HepG2 (cell line): ENCODE measurements at regions not wholly inside any gene's neighbourhood (a gene's known extent, or its start where the extent isn't known, plus 50 kb on each side); places are given as distances from the start of the nearest gene placed in this dataset.

Source experiments
- ATAC-seq: fragments of 200-7000 bp; cut with Tn5 transposase; 3 replicates; pipeline ENCODE4 v1.9.1; 2020; ENCODE audit warnings: mild to moderate bottlenecking, moderate library complexity
- BruUV-seq: library from RNA; stranded (reverse); fragments of 400-500 nt; replicated peaks from 2 replicates; lab custom pipeline; 2021; lab: Mats Ljungman, UMichigan
- CTCF ChIA-PET: fragments of 300-600 bp; formaldehyde crosslinking; extraction: SDS; loops from one replicate; lab custom pipeline; 2021; ENCODE audit warnings: low total read pairs, inconsistent platforms, low intra/inter-chr PET ratio; lab: Yijun Ruan, JAX
- POLR2A ChIA-PET: fragments of 350-600 bp; sonication (Branson Sonifier 250); formaldehyde crosslinking; loops from one replicate; lab custom pipeline; 2020; ENCODE audit warnings: antibody characterized with exemption, inconsistent platforms; lab: Yijun Ruan, JAX
- DNase-seq: peaks from one replicate; pipeline ENCODE4 v3.0.0-alpha.2; 2015; ENCODE audit warnings: low spot score
- FAIRE-seq: peaks from 3 replicates; lab custom pipeline; 2011; peaks lifted over from hg19 to GRCh38; lab: Jason Lieb, UNC
- H2AFZ ChIP-seq: one replicate; pipeline ENCODE4 v1.6.1; 2011; ENCODE audit warnings: low read length, inconsistent platforms
- H3K27ac ChIP-seq: fragments of 300-600 bp; 3 replicates; pipeline ENCODE4 v1.8.0; 2011; ENCODE audit warnings: mixed run types, mild to moderate bottlenecking, mixed read lengths, low read length, inconsistent platforms; ENCODE audit not compliant: insufficient read depth; ENCODE audit errors: extremely low read length
- H3K27me3 ChIP-seq, 2 experiments: fragments of 200-600 bp in 1 of 2; 2 replicates in 1 of 2; 3 replicates in 1 of 2; pipeline versions ENCODE4 v1.6.0 to v1.8.0; 2011; ENCODE audit warnings: low read length in 2 of 2, mild to moderate bottlenecking in 2 of 2, moderate library complexity in 2 of 2, inconsistent platforms in 1 of 2; ENCODE audit not compliant: insufficient read depth in 2 of 2, control insufficient read depth in 1 of 2
- H3K36me3 ChIP-seq, 2 experiments: fragments of 200-600 bp in 1 of 2; replicated peaks in 1 of 2; 2 replicates in 1 of 2; 3 replicates in 1 of 2; pipeline versions ENCODE4 v1.5.1 to v1.8.0; 2011; ENCODE audit warnings: low read length in 2 of 2, inconsistent platforms in 1 of 2; ENCODE audit not compliant: insufficient read depth in 2 of 2, control insufficient read depth in 1 of 2
- H3K4me1 ChIP-seq: 2 replicates; pipeline ENCODE4 v1.5.1; 2012; ENCODE audit warnings: low read length, inconsistent platforms; ENCODE audit not compliant: insufficient read depth
- H3K4me2 ChIP-seq: 2 replicates; pipeline ENCODE4 v1.6.0; 2011; ENCODE audit warnings: low read depth, low read length, inconsistent platforms
- H3K4me3 ChIP-seq, 3 experiments: fragments of 200-600 bp in 1 of 3; sonication (generic), shearing (Covaris generic) in 1 of 3; replicated peaks in 1 of 3; 2 replicates each; pipeline ENCODE4 v1.5.1; 2011 to 2016; ENCODE audit warnings: low read length in 3 of 3, inconsistent platforms in 2 of 3, low read depth in 2 of 3, mild to moderate bottlenecking in 2 of 3, control low read depth in 1 of 3, mixed read lengths in 1 of 3; ENCODE audit not compliant: insufficient read depth in 1 of 3
- H3K79me2 ChIP-seq: one replicate; pipeline ENCODE4 v1.6.1; 2011; ENCODE audit warnings: low read length, inconsistent platforms; ENCODE audit not compliant: insufficient read depth
- H3K9ac ChIP-seq: 2 replicates; pipeline ENCODE4 v1.6.0; 2011; ENCODE audit warnings: mild to moderate bottlenecking, low read depth, low read length, inconsistent platforms; ENCODE audit not compliant: insufficient read depth
- H3K9me3 ChIP-seq: 2 replicates; pipeline ENCODE4 v1.5.1; 2012; ENCODE audit warnings: mild to moderate bottlenecking, low read length
- H4K20me1 ChIP-seq: 2 replicates; pipeline ENCODE4 v1.6.0; 2011; ENCODE audit warnings: inconsistent platforms, mild to moderate bottlenecking, low read length, moderate library complexity; ENCODE audit not compliant: insufficient read depth
- ARNT ChIP-seq: fragments of 450-650 bp; IDR thresholded peaks from 2 replicates; pipeline ENCODE4 v1.6.1; 2017
- EED ChIP-seq: sonication (generic); formaldehyde crosslinking; IDR thresholded peaks from 2 replicates; pipeline ENCODE4 v1.5.0; 2020; ENCODE audit warnings: mild to moderate bottlenecking, missing genetic modification reagents
- EP300 ChIP-seq, 3 experiments: sonication (generic) in 1 of 3; formaldehyde crosslinking in 1 of 3; IDR thresholded peaks; 2 replicates each; pipeline versions ENCODE4 v1.5.1 to v1.6.1; 2011 to 2020; ENCODE audit warnings: low read depth in 2 of 3, low read length in 2 of 3, borderline replicate concordance in 1 of 3, improper control_type of control experiment in 1 of 3, mild to moderate bottlenecking in 1 of 3, missing genetic modification reagents in 1 of 3, moderate library complexity in 1 of 3
- ESRRA ChIP-seq: sonication (generic); formaldehyde crosslinking; IDR thresholded peaks from 2 replicates; pipeline ENCODE4 v1.5.1; 2020; ENCODE audit warnings: mild to moderate bottlenecking, low read depth, missing genetic modification reagents
- HHEX ChIP-seq: IDR thresholded peaks from 2 replicates; pipeline ENCODE4 v1.6.1; 2016; ENCODE audit warnings: control low read depth
- MZF1 ChIP-seq: sonication (generic); formaldehyde crosslinking; IDR thresholded peaks from 2 replicates; pipeline ENCODE4 v1.8.1; 2023; ENCODE audit warnings: mild to moderate bottlenecking, missing genetic modification reagents, borderline replicate concordance
- NR1H2 ChIP-seq: sonication (generic); formaldehyde crosslinking; IDR thresholded peaks from 2 replicates; pipeline ENCODE4 v1.8.1; 2022; ENCODE audit warnings: low read depth, missing genetic modification reagents, borderline replicate concordance
- PCBP1 ChIP-seq: fragments of 200-400 bp; formaldehyde crosslinking; IDR thresholded peaks from 2 replicates; pipeline ENCODE4 v1.6.1; 2017; ENCODE audit warnings: mild to moderate bottlenecking, low read depth, low read length, borderline replicate concordance
- RFX1 ChIP-seq: fragments of 450-650 bp; IDR thresholded peaks from 2 replicates; pipeline ENCODE4 v1.6.1; 2017
- THAP8 ChIP-seq: sonication (generic); formaldehyde crosslinking; IDR thresholded peaks from 2 replicates; pipeline ENCODE4 v1.5.1; 2020; ENCODE audit warnings: missing genetic modification reagents, mild to moderate bottlenecking, borderline replicate concordance
- ZBTB39 ChIP-seq: sonication (generic); formaldehyde crosslinking; IDR thresholded peaks from 2 replicates; pipeline ENCODE4 v1.5.0; 2020; ENCODE audit warnings: missing genetic modification reagents
- ZNF138 ChIP-seq: sonication (generic); formaldehyde crosslinking; IDR thresholded peaks from 2 replicates; pipeline ENCODE4 v1.5.0; 2020; ENCODE audit warnings: mild to moderate bottlenecking, low read depth, missing genetic modification reagents
- ZNF614 ChIP-seq: IDR thresholded peaks from 2 replicates; pipeline ENCODE4 v1.6.1; 2018; ENCODE audit warnings: missing biosample characterization, missing genetic modification reagents, inconsistent platforms, borderline replicate concordance
- ZNF652 ChIP-seq: IDR thresholded peaks from 2 replicates; pipeline ENCODE4 v1.6.1; 2016; ENCODE audit warnings: low read depth, borderline replicate concordance
- ZNF773 ChIP-seq: sonication (generic); formaldehyde crosslinking; IDR thresholded peaks from 2 replicates; pipeline ENCODE4 v1.4.0; 2020; ENCODE audit warnings: missing genetic modification reagents, borderline replicate concordance
- ZNF775 ChIP-seq: sonication (generic); formaldehyde crosslinking; IDR thresholded peaks from 2 replicates; pipeline ENCODE4 v1.4.0; 2020; ENCODE audit warnings: missing genetic modification reagents, mild to moderate bottlenecking, moderate library complexity, borderline replicate concordance
- WGBS: methylation state at CpG from one replicate; pipeline ENCODE4 v1.1.6; 2017; ENCODE audit warnings: low lambda C conversion rate; 5-methylcytosine and 5-hydroxymethylcytosine counted together
- in situ Hi-C: cut with HindIII; loops from 2 replicates; pipeline ENCODE4 v1.10.0; 2017; ENCODE audit warnings: low pct_unique_long_range_greater_than_20kb; ENCODE audit not compliant: extremely low pct_ligation_motif_present
- intact Hi-C: fragments of 100-400 bp; cut with micrococcal nuclease; formaldehyde crosslinking; loops from one replicate; pipeline ENCODE4 v1.10.0; 2022; ENCODE audit not compliant: unreplicated experiment

GRCh38 chr5:41995193-41995592 is 70.1 kb downstream of the FBXO4 start:
- intact Hi-C loops = no loop called here
- ATAC-seq = no peak
- no peak for TF ChIP-seq PCBP1
- TF ChIP-seq ESRRA = no peak
- TF ChIP-seq NR1H2 = no peak
- no peak for TF ChIP-seq ZNF652 (CRISPR knock-in tag)
- no peak for TF ChIP-seq RFX1
- TF ChIP-seq ZNF138 = no peak
- TF ChIP-seq ZNF773 (CRISPR knock-in tag) = no peak
- TF ChIP-seq ZNF775 (CRISPR knock-in tag) = no peak
- no peak for TF ChIP-seq THAP8 (CRISPR knock-in tag)
- TF ChIP-seq HHEX (CRISPR knock-in tag) = no peak
- no peak for TF ChIP-seq ZBTB39 (CRISPR knock-in tag)
- TF ChIP-seq ZNF614 = no peak
- no peak for TF ChIP-seq ARNT
- TF ChIP-seq EP300 (IDR thresholded peaks at IDR 0.05; ENCODE audit: low read depth in 2 of 2, low read length in 2 of 2) = no peak
- no peak for TF ChIP-seq EP300 (CRISPR knock-in tag; IDR thresholded peaks at IDR 0.05; ENCODE audit: borderline replicate concordance)
- no peak for TF ChIP-seq EED (CRISPR knock-in tag)
- no peak for TF ChIP-seq MZF1 (CRISPR knock-in tag)
- TF ChIP-seq, all 625 proteins: peak for 0
- Histone ChIP-seq H3K27ac (no peak overlapping the region), H3K9me3 (no peaks in the 10 kb centered on the region), H3K4me3 (no peak overlapping the region), H3K4me1 (no peaks in the 10 kb centered on the region), H4K20me1 (no peaks in the 10 kb centered on the region), H2AFZ (no peak overlapping the region), H3K9ac (no peak overlapping the region), H3K4me2 (no peak overlapping the region), H3K79me2 (no peaks in the 10 kb centered on the region), H3K27me3 (no peaks in the 10 kb centered on the region; a peak in 1 of 5 replicates), H3K36me3 (no peaks in the 10 kb centered on the region)
- no TSS peak for BruUV-seq
- DNase-seq = no peak
- in situ Hi-C loops = no loop called here
- FAIRE-seq = no peak
- 6% methylated on average over 2 of the region's 3 CpGs for WGBS
- ChIA-PET CTCF (no interaction called here), POLR2A (no interaction called here)
